Subcutaneous abdominal adipose tissue (tissue), 5 donors: ENCODE measurements at regions not wholly inside any gene's neighbourhood (a gene's known extent, or its start where the extent isn't known, plus 50 kb on each side); places are given as distances from the start of the nearest gene placed in this dataset.

Experiments
- H3K27ac ChIP-seq: one replicate; pipeline ENCODE4 v1.7.0; 2013; ENCODE audit warnings: low read depth, mild to moderate bottlenecking, inconsistent platforms, low read length, moderate library complexity
- H3K27me3 ChIP-seq, 5 donors: one replicate each; pipeline ENCODE4 v1.7.0; 2013; ENCODE audit warnings: low read length in 5 of 5, inconsistent platforms in 1 of 5; ENCODE audit not compliant: control insufficient read depth in 5 of 5, insufficient read depth in 4 of 5
- H3K36me3 ChIP-seq, 5 donors: one replicate each; pipeline ENCODE4 v1.7.0; 2013; ENCODE audit warnings: low read length in 5 of 5; ENCODE audit not compliant: control insufficient read depth in 5 of 5, insufficient read depth in 5 of 5
- H3K4me1 ChIP-seq, 5 donors: one replicate each; pipeline ENCODE4 v1.7.0; 2013; ENCODE audit warnings: low read length in 5 of 5, mild to moderate bottlenecking in 3 of 5, moderate library complexity in 1 of 5; ENCODE audit not compliant: control insufficient read depth in 5 of 5, insufficient read depth in 5 of 5
- H3K4me3 ChIP-seq, 5 donors: one replicate each; pipeline ENCODE4 v1.7.0; 2013; ENCODE audit warnings: low read length in 5 of 5, low read depth in 1 of 5
- H3K9ac ChIP-seq, 5 donors: one replicate each; pipeline ENCODE4 v1.7.0; 2013; ENCODE audit warnings: low read length in 5 of 5, mild to moderate bottlenecking in 4 of 5, moderate library complexity in 3 of 5
- H3K9me3 ChIP-seq, 5 donors: one replicate each; pipeline ENCODE4 v1.7.0; 2013; ENCODE audit warnings: low read length in 5 of 5; ENCODE audit not compliant: control insufficient read depth in 5 of 5
- donor health status: healthy.
- donor health status: healthy.
- donor health status: healthy.
- donor health status: healthy.
- donor health status: healthy.

GRCh38 chr4:59838236-59838635 lies 1361.9 kb upstream of the ADGRL3 start:
- H3K4me3 ChIP-seq = no peak overlapping the region
- H3K9ac ChIP-seq = no peak overlapping the region
- H3K9me3 ChIP-seq = no peaks in the 10 kb centered on the region
- no peaks in the 10 kb centered on the region for H3K36me3 ChIP-seq
- H3K27ac ChIP-seq = no peak overlapping the region
- no peaks in the 10 kb centered on the region for H3K27me3 ChIP-seq
- H3K4me1 ChIP-seq = peaks cover 0 to 6% (median 0%) of the 10 kb centered on the region in 5 donors

GRCh38 chr4:59841698-59842097 lies 1358.4 kb upstream of the ADGRL3 start:
- no peak overlapping the region for H3K4me3 ChIP-seq
- no peaks in the 10 kb centered on the region for H3K27me3 ChIP-seq
- H3K9me3 ChIP-seq = no peaks in the 10 kb centered on the region
- H3K36me3 ChIP-seq = no peaks in the 10 kb centered on the region
- no peak overlapping the region for H3K9ac ChIP-seq
- H3K4me1 ChIP-seq = no peaks in the 10 kb centered on the region
- no peak overlapping the region for H3K27ac ChIP-seq

- H3K27me3 ChIP-seq = no peaks in the 10 kb centered on the region
- no peaks in the 10 kb centered on the region for H3K4me1 ChIP-seq
- H3K9me3 ChIP-seq = no peaks in the 10 kb centered on the region
- H3K4me3 ChIP-seq = no peak overlapping the region
- no peak overlapping the region for H3K9ac ChIP-seq
- no peak overlapping the region for H3K27ac ChIP-seq
- no peaks in the 10 kb centered on the region for H3K36me3 ChIP-seq
Observed at GRCh38 chr4:59848457-59848856, 1351.7 kb upstream of the ADGRL3 start.

GRCh38 chr4:59855630-59856352 lies 1344.3 kb upstream of the ADGRL3 start:
- Histone ChIP-seq H3K4me1 (no peaks in the 10 kb centered on the region), H3K27ac (no peak overlapping the region), H3K36me3 (no peaks in the 10 kb centered on the region), H3K4me3 (no peak overlapping the region), H3K9ac (no peak overlapping the region), H3K9me3 (no peaks in the 10 kb centered on the region), H3K27me3 (no peaks in the 10 kb centered on the region)

GRCh38 chr4:59869056-59869455 lies 1331.1 kb upstream of the ADGRL3 start:
- Histone ChIP-seq H3K36me3 (no peaks in the 10 kb centered on the region), H3K9me3 (no peaks in the 10 kb centered on the region), H3K27me3 (no peaks in the 10 kb centered on the region), H3K27ac (no peak overlapping the region), H3K9ac (no peak overlapping the region), H3K4me3 (no peak overlapping the region), H3K4me1 (no peaks in the 10 kb centered on the region)

GRCh38 chr4:59869559-59869958 lies 1330.6 kb upstream of the ADGRL3 start:
- no peak overlapping the region for H3K9ac ChIP-seq
- no peak overlapping the region for H3K27ac ChIP-seq

GRCh38 chr4:59881632-59882031 lies 1318.5 kb upstream of the ADGRL3 start:
- Histone ChIP-seq H3K9me3 (no peaks in the 10 kb centered on the region), H3K27ac (no peak overlapping the region), H3K4me1 (no peaks in the 10 kb centered on the region), H3K36me3 (no peaks in the 10 kb centered on the region), H3K4me3 (no peak overlapping the region), H3K27me3 (no peaks in the 10 kb centered on the region), H3K9ac (no peak overlapping the region)

More at GRCh38 chr4:59869559-59869958, 1330.6 kb upstream of the ADGRL3 start:
- H3K4me3 ChIP-seq = no peak overlapping the region
- H3K27me3 ChIP-seq = no peaks in the 10 kb centered on the region
- H3K36me3 ChIP-seq = no peaks in the 10 kb centered on the region
- H3K9me3 ChIP-seq = no peaks in the 10 kb centered on the region
- H3K4me1 ChIP-seq = no peaks in the 10 kb centered on the region

GRCh38 chr4:59904331-59904730 lies 1295.8 kb upstream of the ADGRL3 start:
- no peaks in the 10 kb centered on the region for H3K36me3 ChIP-seq
- no peaks in the 10 kb centered on the region for H3K9me3 ChIP-seq
- H3K27me3 ChIP-seq = no peaks in the 10 kb centered on the region
- no peaks in the 10 kb centered on the region for H3K4me1 ChIP-seq
- no peak overlapping the region for H3K27ac ChIP-seq
- no peak overlapping the region for H3K9ac ChIP-seq
- no peak overlapping the region for H3K4me3 ChIP-seq

GRCh38 chr4:59920416-59920815 lies 1279.7 kb upstream of the ADGRL3 start:
- Histone ChIP-seq H3K4me3 (no peak overlapping the region), H3K9ac (no peak overlapping the region), H3K4me1 (no peaks in the 10 kb centered on the region), H3K27ac (no peak overlapping the region), H3K9me3 (peaks cover 0 to 2% (median 0%) of the 10 kb centered on the region in 5 donors), H3K36me3 (no peaks in the 10 kb centered on the region), H3K27me3 (peaks cover 0 to 3% (median 0%) of the 10 kb centered on the region in 5 donors)

GRCh38 chr4:59925290-59925689 lies 1274.8 kb upstream of the ADGRL3 start:
- H3K27me3 ChIP-seq = peaks cover 0 to 3% (median 0%) of the 10 kb centered on the region in 5 donors
- H3K36me3 ChIP-seq = no peaks in the 10 kb centered on the region
- H3K9me3 ChIP-seq = peaks cover 0 to 10% (median 0%) of the 10 kb centered on the region in 5 donors
- no peak overlapping the region for H3K9ac ChIP-seq
- H3K4me3 ChIP-seq = no peak overlapping the region
- H3K4me1 ChIP-seq = no peaks in the 10 kb centered on the region
- H3K27ac ChIP-seq = no peak overlapping the region
